H7 (cell line): ENCODE measurements at regions not wholly inside any gene's neighbourhood (a gene's known extent, or its start where the extent isn't known, plus 50 kb on each side); places are given as distances from the start of the nearest gene placed in this dataset.
"Not testable (repeated sequence)": the region's sequence is repeated elsewhere in the genome, so short reads cannot be mapped to it uniquely, and the experiment has no call there.

Experiments used
- DNase-seq: peaks from one replicate; pipeline ENCODE4 v3.0.0; 2012
- H3K27me3 ChIP-seq: 2 replicates; pipeline ENCODE4 v1.6.0; 2011; ENCODE audit warnings: mild to moderate bottlenecking, low read length; ENCODE audit not compliant: control insufficient read depth, insufficient read depth
- H3K36me3 ChIP-seq: replicated peaks from 2 replicates; pipeline ENCODE4 v1.5.1; 2011; ENCODE audit warnings: low read length; ENCODE audit not compliant: control insufficient read depth, insufficient read depth
- H3K4me3 ChIP-seq: 2 replicates; pipeline ENCODE4 v1.5.1; 2011; ENCODE audit warnings: low read depth, mild to moderate bottlenecking, control low read depth, low read length, moderate library complexity; ENCODE audit not compliant: insufficient read depth

- DNase-seq, H3K4me3 ChIP-seq, H3K27me3 ChIP-seq, H3K36me3 ChIP-seq: not testable (repeated sequence)
Measured at GRCh38 chr16:10292976-10293375, 92.9 kb upstream of the ATF7IP2 start.

- not testable (repeated sequence) for H3K4me3 ChIP-seq, H3K27me3 ChIP-seq, DNase-seq, H3K36me3 ChIP-seq
Measured at GRCh38 chr16:10294153-10294552, 91.7 kb upstream of the ATF7IP2 start.

GRCh38 chr16:10296956-10297340, 88.9 kb upstream of the ATF7IP2 start:
- DNase-seq = no peak
- H3K36me3 ChIP-seq = no peaks in the 10 kb centered on the region

GRCh38 chr16:10297341-10298006, 88.4 kb upstream of the ATF7IP2 start:
- no peak for DNase-seq
- no peaks in the 10 kb centered on the region for H3K27me3 ChIP-seq
- H3K36me3 ChIP-seq = no peaks in the 10 kb centered on the region
- no peak overlapping the region for H3K4me3 ChIP-seq

More at GRCh38 chr16:10296956-10297340, 88.9 kb upstream of the ATF7IP2 start:
- H3K4me3 ChIP-seq = no peak overlapping the region
- H3K27me3 ChIP-seq = no peaks in the 10 kb centered on the region

GRCh38 chr16:10300905-10301304, 85.0 kb upstream of the ATF7IP2 start:
- no peaks in the 10 kb centered on the region for H3K27me3 ChIP-seq
- no peak for DNase-seq

GRCh38 chr16:10301547-10301946, 84.3 kb upstream of the ATF7IP2 start:
- not testable (repeated sequence) for H3K27me3 ChIP-seq, H3K4me3 ChIP-seq, DNase-seq, H3K36me3 ChIP-seq

More at GRCh38 chr16:10300905-10301304, 85.0 kb upstream of the ATF7IP2 start:
- Histone ChIP-seq H3K4me3 (no peak overlapping the region), H3K36me3 (no peaks in the 10 kb centered on the region)

- Histone ChIP-seq H3K27me3 (no peaks in the 10 kb centered on the region), H3K36me3 (no peaks in the 10 kb centered on the region), H3K4me3 (no peak overlapping the region)
- no peak for DNase-seq
Measured at GRCh38 chr16:10305912-10306311, 79.9 kb upstream of the ATF7IP2 start.

GRCh38 chr16:10308305-10309193, 77.3 kb upstream of the ATF7IP2 start:
- Histone ChIP-seq H3K27me3 (no peaks in the 10 kb centered on the region), H3K4me3 (no peak overlapping the region), H3K36me3 (no peaks in the 10 kb centered on the region)
- DNase-seq = no peak

- H3K36me3 ChIP-seq = no peaks in the 10 kb centered on the region
- H3K4me3 ChIP-seq = no peak overlapping the region
- no peak for DNase-seq
- H3K27me3 ChIP-seq = no peaks in the 10 kb centered on the region
Measured at GRCh38 chr16:10309271-10309932, 76.5 kb upstream of the ATF7IP2 start.

- no peak overlapping the region for H3K4me3 ChIP-seq
- no peak for DNase-seq
- no peaks in the 10 kb centered on the region for H3K27me3 ChIP-seq
- no peaks in the 10 kb centered on the region for H3K36me3 ChIP-seq
Measured at GRCh38 chr16:10312008-10312407, 73.9 kb upstream of the ATF7IP2 start.

GRCh38 chr16:10312784-10313724, 72.8 kb upstream of the ATF7IP2 start:
- Histone ChIP-seq H3K36me3 (no peaks in the 10 kb centered on the region), H3K27me3 (no peaks in the 10 kb centered on the region), H3K4me3 (no peak overlapping the region)
- no peak for DNase-seq

GRCh38 chr16:10314317-10314716, 71.5 kb upstream of the ATF7IP2 start:
- no peak for DNase-seq
- Histone ChIP-seq H3K27me3 (no peaks in the 10 kb centered on the region), H3K4me3 (no peak overlapping the region), H3K36me3 (no peaks in the 10 kb centered on the region)

GRCh38 chr16:10314811-10315210, 71.0 kb upstream of the ATF7IP2 start:
- no peaks in the 10 kb centered on the region for H3K27me3 ChIP-seq
- no peaks in the 10 kb centered on the region for H3K36me3 ChIP-seq
- no peak overlapping the region for H3K4me3 ChIP-seq
- DNase-seq = no peak

GRCh38 chr16:10317425-10318001, 68.3 kb upstream of the ATF7IP2 start:
- H3K4me3 ChIP-seq = no peak overlapping the region
- no peak for DNase-seq
- H3K27me3 ChIP-seq = no peaks in the 10 kb centered on the region
- no peaks in the 10 kb centered on the region for H3K36me3 ChIP-seq
